ENCODE measurements at regions not wholly inside any gene's neighbourhood (a gene's known extent, or its start where the extent isn't known, plus 50 kb on each side); places are given as distances from the start of the nearest gene placed in this dataset.
A peak's percentile ranks its signal among the peaks of the same experiment; 100 is the strongest.

- H3K9me3 ChIP-seq (ENCODE audit: severe bottlenecking), result no peaks in the 10 kb centered on the region
- no peak for TF ChIP-seq CTCF (IDR thresholded peaks at IDR 0.05; ENCODE audit: poor library complexity, severe bottlenecking)
- ATAC-seq (ENCODE audit: low read depth) (no peak), DNase-seq (ENCODE audit: low spot score) (peak; percentile 11)
- no peaks in the 10 kb centered on the region for H3K36me3 ChIP-seq (ENCODE audit: low read depth)
- H3K4me1 ChIP-seq (ENCODE audit: insufficient read depth, poor library complexity, severe bottlenecking), result no peaks in the 10 kb centered on the region
- no peak overlapping the region for H3K27ac ChIP-seq (ENCODE audit: poor library complexity, severe bottlenecking)
- no peaks in the 10 kb centered on the region for H3K27me3 ChIP-seq (ENCODE audit: insufficient read depth, poor library complexity, severe bottlenecking)
- H3K4me3 ChIP-seq (ENCODE audit: severe bottlenecking), result no peak overlapping the region
Measured at GRCh38 chr11:70541176-70541575, 142.8 kb downstream of the CTTN start.

GRCh38 chr11:70541699-70542098, 143.4 kb downstream of the CTTN start:
- DNase-seq (ENCODE audit: low spot score) (no peak), ATAC-seq (ENCODE audit: low read depth) (no peak)
- no peaks in the 10 kb centered on the region for H3K36me3 ChIP-seq (ENCODE audit: low read depth)
- no peaks in the 10 kb centered on the region for H3K27me3 ChIP-seq (ENCODE audit: insufficient read depth, poor library complexity, severe bottlenecking)
- TF ChIP-seq CTCF (IDR thresholded peaks at IDR 0.05; ENCODE audit: poor library complexity, severe bottlenecking), result no peak
- no peaks in the 10 kb centered on the region for H3K9me3 ChIP-seq (ENCODE audit: severe bottlenecking)
- no peak overlapping the region for H3K27ac ChIP-seq (ENCODE audit: poor library complexity, severe bottlenecking)
- no peak overlapping the region for H3K4me3 ChIP-seq (ENCODE audit: severe bottlenecking)
- no peaks in the 10 kb centered on the region for H3K4me1 ChIP-seq (ENCODE audit: insufficient read depth, poor library complexity, severe bottlenecking)

GRCh38 chr11:70542406-70542805, 144.1 kb downstream of the CTTN start:
- Histone ChIP-seq H3K4me3 (ENCODE audit: severe bottlenecking) (no peak overlapping the region), H3K4me1 (ENCODE audit: insufficient read depth, poor library complexity, severe bottlenecking) (no peaks in the 10 kb centered on the region), H3K27me3 (ENCODE audit: insufficient read depth, poor library complexity, severe bottlenecking) (no peaks in the 10 kb centered on the region), H3K9me3 (ENCODE audit: severe bottlenecking) (no peaks in the 10 kb centered on the region), H3K36me3 (ENCODE audit: low read depth) (no peaks in the 10 kb centered on the region), H3K27ac (ENCODE audit: poor library complexity, severe bottlenecking) (no peak overlapping the region)
- DNase-seq (ENCODE audit: low spot score), result no peak
- no peak for TF ChIP-seq CTCF (IDR thresholded peaks at IDR 0.05; ENCODE audit: poor library complexity, severe bottlenecking)
- no peak for ATAC-seq (ENCODE audit: low read depth)

GRCh38 chr11:70542811-70543210, 144.5 kb downstream of the CTTN start:
- DNase-seq (ENCODE audit: low spot score), result no peak
- Histone ChIP-seq H3K4me3 (ENCODE audit: severe bottlenecking) (no peak overlapping the region), H3K36me3 (ENCODE audit: low read depth) (no peaks in the 10 kb centered on the region), H3K27me3 (ENCODE audit: insufficient read depth, poor library complexity, severe bottlenecking) (no peaks in the 10 kb centered on the region), H3K4me1 (ENCODE audit: insufficient read depth, poor library complexity, severe bottlenecking) (no peaks in the 10 kb centered on the region), H3K27ac (ENCODE audit: poor library complexity, severe bottlenecking) (no peak overlapping the region), H3K9me3 (ENCODE audit: severe bottlenecking) (no peaks in the 10 kb centered on the region)
- ATAC-seq (ENCODE audit: low read depth), result no peak
- TF ChIP-seq CTCF (IDR thresholded peaks at IDR 0.05; ENCODE audit: poor library complexity, severe bottlenecking), result no peak

- no peaks in the 10 kb centered on the region for H3K36me3 ChIP-seq (ENCODE audit: low read depth)
- no peak for TF ChIP-seq CTCF (IDR thresholded peaks at IDR 0.05; ENCODE audit: poor library complexity, severe bottlenecking)
- no peaks in the 10 kb centered on the region for H3K9me3 ChIP-seq (ENCODE audit: severe bottlenecking)
- H3K27ac ChIP-seq (ENCODE audit: poor library complexity, severe bottlenecking), result no peak overlapping the region
- ATAC-seq (ENCODE audit: low read depth) (no peak), DNase-seq (ENCODE audit: low spot score) (no peak)
- no peaks in the 10 kb centered on the region for H3K27me3 ChIP-seq (ENCODE audit: insufficient read depth, poor library complexity, severe bottlenecking)
- H3K4me3 ChIP-seq (ENCODE audit: severe bottlenecking), result no peak overlapping the region
- no peaks in the 10 kb centered on the region for H3K4me1 ChIP-seq (ENCODE audit: insufficient read depth, poor library complexity, severe bottlenecking)
Measured at GRCh38 chr11:70543611-70544010, 145.3 kb downstream of the CTTN start.

Data from RWPE2 (cell line).